OCI-LY1 (cell line): ENCODE measurements at regions not wholly inside any gene's neighbourhood (a gene's known extent, or its start where the extent isn't known, plus 50 kb on each side); places are given as distances from the start of the nearest gene placed in this dataset.

Experiments
- EZH2 ChIP-seq: fragments of 200-600 bp; sonication (generic), shearing (Covaris generic); IDR thresholded peaks from 2 replicates; pipeline ENCODE4 v1.8.0; 2017; ENCODE audit warnings: borderline replicate concordance, mixed run types, mild to moderate bottlenecking, antibody characterized with exemption, low read length, moderate library complexity, mixed read lengths
- TF ChIP-seq, protein P1 (sequence below): fragments of 200-600 bp; sonication (generic), shearing (Covaris generic); IDR thresholded peaks from 2 replicates; pipeline ENCODE4 v1.5.1; 2017; ENCODE audit warnings: mild to moderate bottlenecking, antibody characterized with exemption, low read length, moderate library complexity, mixed read lengths

DNA sequence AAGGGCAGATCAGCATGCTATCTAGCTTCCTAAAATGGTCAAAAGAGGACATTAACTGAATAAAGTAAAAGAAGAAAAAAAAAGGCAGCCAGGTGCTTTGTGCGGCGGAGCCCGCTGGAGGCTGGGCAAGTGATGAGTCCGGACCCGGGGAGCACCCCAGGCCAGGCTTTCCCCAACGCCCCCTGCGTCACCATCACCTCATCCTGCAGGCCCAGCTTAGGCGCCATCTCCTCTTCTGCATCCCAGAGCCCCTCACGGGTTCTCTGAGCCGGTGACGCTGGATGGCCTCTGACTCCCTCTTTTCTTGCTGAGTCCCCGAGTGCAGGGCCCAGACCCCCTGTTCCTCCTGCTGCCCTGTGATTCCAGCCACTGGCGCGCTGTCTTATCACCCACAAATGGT is 250.1 kb downstream of the TBXT start:
- TF ChIP-seq, protein P1, sequence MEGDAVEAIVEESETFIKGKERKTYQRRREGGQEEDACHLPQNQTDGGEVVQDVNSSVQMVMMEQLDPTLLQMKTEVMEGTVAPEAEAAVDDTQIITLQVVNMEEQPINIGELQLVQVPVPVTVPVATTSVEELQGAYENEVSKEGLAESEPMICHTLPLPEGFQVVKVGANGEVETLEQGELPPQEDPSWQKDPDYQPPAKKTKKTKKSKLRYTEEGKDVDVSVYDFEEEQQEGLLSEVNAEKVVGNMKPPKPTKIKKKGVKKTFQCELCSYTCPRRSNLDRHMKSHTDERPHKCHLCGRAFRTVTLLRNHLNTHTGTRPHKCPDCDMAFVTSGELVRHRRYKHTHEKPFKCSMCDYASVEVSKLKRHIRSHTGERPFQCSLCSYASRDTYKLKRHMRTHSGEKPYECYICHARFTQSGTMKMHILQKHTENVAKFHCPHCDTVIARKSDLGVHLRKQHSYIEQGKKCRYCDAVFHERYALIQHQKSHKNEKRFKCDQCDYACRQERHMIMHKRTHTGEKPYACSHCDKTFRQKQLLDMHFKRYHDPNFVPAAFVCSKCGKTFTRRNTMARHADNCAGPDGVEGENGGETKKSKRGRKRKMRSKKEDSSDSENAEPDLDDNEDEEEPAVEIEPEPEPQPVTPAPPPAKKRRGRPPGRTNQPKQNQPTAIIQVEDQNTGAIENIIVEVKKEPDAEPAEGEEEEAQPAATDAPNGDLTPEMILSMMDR: no peak
- TF ChIP-seq EZH2: no peak
